Activated T-helper 1 cell treated with anti-CD3 and anti-CD28 coated beads, Interleukin-12 subunit alpha, Interleukin-12 subunit beta, Interleukin-2, Interleukin-4 antibody, amounts not matched to agents 30 ng/mL and 10 ng/mL and 1 ng/mL, durations not matched to agents 14 hours and 24 hours and 36 hours (primary cell): ENCODE measurements at regions not wholly inside any gene's neighbourhood (a gene's known extent, or its start where the extent isn't known, plus 50 kb on each side); places are given as distances from the start of the nearest gene placed in this dataset.
"Not testable (repeated sequence)": the region's sequence is repeated elsewhere in the genome, so short reads cannot be mapped to it uniquely, and the experiment has no call there.

Experiments used
- DNase-seq: peaks from one replicate; pipeline ENCODE4 v3.0.0; 2021; ENCODE audit warnings: low spot score
- H3K27ac Mint-ChIP-seq: one replicate; pipeline ENCODE4 v1.8.0; 2021; ENCODE audit warnings: mild to moderate bottlenecking, mixed read lengths
- H3K27me3 Mint-ChIP-seq: one replicate; pipeline ENCODE4 v1.8.0; 2022; ENCODE audit warnings: mild to moderate bottlenecking, moderate library complexity, mixed read lengths; ENCODE audit not compliant: insufficient read depth
- H3K36me3 Mint-ChIP-seq: one replicate; pipeline ENCODE4 v1.8.0; 2021; ENCODE audit warnings: low read depth, mixed read lengths
- H3K4me1 Mint-ChIP-seq: one replicate; pipeline ENCODE4 v1.8.0; 2021; ENCODE audit warnings: low read depth, mixed read lengths
- H3K4me3 Mint-ChIP-seq: one replicate; pipeline ENCODE4 v1.8.0; 2021; ENCODE audit warnings: mild to moderate bottlenecking, moderate library complexity, mixed read lengths
- H3K9me3 Mint-ChIP-seq: one replicate; pipeline ENCODE4 v1.8.0; 2021; ENCODE audit warnings: mixed read lengths
- intact Hi-C: fragments of 100-400 bp; cut with micrococcal nuclease; formaldehyde crosslinking; loops from one replicate; pipeline ENCODE4 v1.15.1; 2024

- H3K4me3 Mint-ChIP-seq, result no peak overlapping the region
- H3K36me3 Mint-ChIP-seq, result no peaks in the 10 kb centered on the region
- intact Hi-C loops, result no loop called here
- no peaks in the 10 kb centered on the region for H3K27me3 Mint-ChIP-seq
- H3K27ac Mint-ChIP-seq, result no peak overlapping the region
- H3K9me3 Mint-ChIP-seq, result no peaks in the 10 kb centered on the region
- H3K4me1 Mint-ChIP-seq, result no peaks in the 10 kb centered on the region
- DNase-seq, result no peak
These were observed 106.8 kb upstream of the LUZP2 start for GRCh38 chr11:24390016-24390415.

- intact Hi-C loops, result no loop called here
These were observed 106.1 kb upstream of the LUZP2 start for GRCh38 chr11:24390762-24391161.

GRCh38 chr11:24391167-24391566 is 105.7 kb upstream of the LUZP2 start:
- H3K4me1 Mint-ChIP-seq, result no peaks in the 10 kb centered on the region
- H3K27ac Mint-ChIP-seq, result no peak overlapping the region
- intact Hi-C loops, result no loop called here
- H3K27me3 Mint-ChIP-seq, result no peaks in the 10 kb centered on the region
- no peak overlapping the region for H3K4me3 Mint-ChIP-seq
- no peak for DNase-seq
- H3K9me3 Mint-ChIP-seq, result no peaks in the 10 kb centered on the region
- no peaks in the 10 kb centered on the region for H3K36me3 Mint-ChIP-seq

More at GRCh38 chr11:24390762-24391161, 106.1 kb upstream of the LUZP2 start:
- Mint-ChIP-seq H3K36me3 (no peaks in the 10 kb centered on the region), H3K27ac (no peak overlapping the region), H3K27me3 (no peaks in the 10 kb centered on the region), H3K4me1 (no peaks in the 10 kb centered on the region), H3K9me3 (no peaks in the 10 kb centered on the region), H3K4me3 (no peak overlapping the region)
- DNase-seq, result no peak

- Mint-ChIP-seq H3K4me3 (no peak overlapping the region), H3K36me3 (no peaks in the 10 kb centered on the region), H3K9me3 (peaks cover 6% of the 10 kb centered on the region), H3K4me1 (no peaks in the 10 kb centered on the region), H3K27ac (no peak overlapping the region), H3K27me3 (no peaks in the 10 kb centered on the region)
- DNase-seq, result no peak
- intact Hi-C loops, result no loop called here
These were observed 96.7 kb upstream of the LUZP2 start for GRCh38 chr11:24400059-24400665.

- intact Hi-C loops, result no loop called here
- H3K4me3 Mint-ChIP-seq, result no peak overlapping the region
- H3K27ac Mint-ChIP-seq, result no peak overlapping the region
These were observed 90.5 kb upstream of the LUZP2 start for GRCh38 chr11:24406389-24406788.

GRCh38 chr11:24406980-24407379 is 89.9 kb upstream of the LUZP2 start:
- Mint-ChIP-seq H3K36me3 (no peaks in the 10 kb centered on the region), H3K4me3 (no peak overlapping the region), H3K27me3 (no peaks in the 10 kb centered on the region), H3K9me3 (peaks cover 6% of the 10 kb centered on the region), H3K4me1 (no peaks in the 10 kb centered on the region), H3K27ac (no peak overlapping the region)
- intact Hi-C loops, result no loop called here
- DNase-seq, result no peak

More at GRCh38 chr11:24406389-24406788, 90.5 kb upstream of the LUZP2 start:
- DNase-seq, result no peak
- H3K27me3 Mint-ChIP-seq, result no peaks in the 10 kb centered on the region
- peaks cover 6% of the 10 kb centered on the region for H3K9me3 Mint-ChIP-seq
- H3K4me1 Mint-ChIP-seq, result no peaks in the 10 kb centered on the region
- no peaks in the 10 kb centered on the region for H3K36me3 Mint-ChIP-seq

- intact Hi-C loops, result no loop called here
- peaks cover 6% of the 10 kb centered on the region for H3K9me3 Mint-ChIP-seq
- H3K36me3 Mint-ChIP-seq, result no peaks in the 10 kb centered on the region
- no peak overlapping the region for H3K27ac Mint-ChIP-seq
- no peaks in the 10 kb centered on the region for H3K4me1 Mint-ChIP-seq
- no peaks in the 10 kb centered on the region for H3K27me3 Mint-ChIP-seq
- no peak overlapping the region for H3K4me3 Mint-ChIP-seq
- DNase-seq, result no peak
These were observed 89.1 kb upstream of the LUZP2 start for GRCh38 chr11:24407733-24408132.

- DNase-seq, result no peak
- Mint-ChIP-seq H3K4me1 (no peaks in the 10 kb centered on the region), H3K27ac (no peak overlapping the region), H3K36me3 (no peaks in the 10 kb centered on the region), H3K9me3 (peaks cover 6% of the 10 kb centered on the region), H3K4me3 (no peak overlapping the region), H3K27me3 (no peaks in the 10 kb centered on the region)
- intact Hi-C loops, result no loop called here
These were observed 88.7 kb upstream of the LUZP2 start for GRCh38 chr11:24408202-24408601.

- no peak overlapping the region for H3K4me3 Mint-ChIP-seq
- H3K36me3 Mint-ChIP-seq, result no peaks in the 10 kb centered on the region
- H3K9me3 Mint-ChIP-seq, result peaks cover 8% of the 10 kb centered on the region
- H3K27me3 Mint-ChIP-seq, result no peaks in the 10 kb centered on the region
- intact Hi-C loops, result no loop called here
- DNase-seq, result no peak
- no peaks in the 10 kb centered on the region for H3K4me1 Mint-ChIP-seq
- no peak overlapping the region for H3K27ac Mint-ChIP-seq
These were observed 85.1 kb upstream of the LUZP2 start for GRCh38 chr11:24411791-24412190.

GRCh38 chr11:24412722-24413121 is 84.1 kb upstream of the LUZP2 start:
- intact Hi-C loops, result no loop called here
- Mint-ChIP-seq H3K27ac (no peak overlapping the region), H3K36me3 (no peaks in the 10 kb centered on the region), H3K9me3 (peaks cover 8% of the 10 kb centered on the region), H3K4me3 (no peak overlapping the region), H3K4me1 (no peaks in the 10 kb centered on the region), H3K27me3 (no peaks in the 10 kb centered on the region)
- DNase-seq, result no peak

- no peaks in the 10 kb centered on the region for H3K27me3 Mint-ChIP-seq
- no peaks in the 10 kb centered on the region for H3K4me1 Mint-ChIP-seq
- H3K27ac Mint-ChIP-seq, result no peak overlapping the region
- DNase-seq, result no peak
- intact Hi-C loops, result no loop called here
- H3K36me3 Mint-ChIP-seq, result no peaks in the 10 kb centered on the region
- no peak overlapping the region for H3K4me3 Mint-ChIP-seq
- peaks cover 8% of the 10 kb centered on the region for H3K9me3 Mint-ChIP-seq
These were observed 83.5 kb upstream of the LUZP2 start for GRCh38 chr11:24413391-24413790.

GRCh38 chr11:24415955-24416636 is 80.8 kb upstream of the LUZP2 start:
- H3K27me3 Mint-ChIP-seq, intact Hi-C loops, H3K27ac Mint-ChIP-seq, H3K9me3 Mint-ChIP-seq, DNase-seq, H3K4me3 Mint-ChIP-seq, H3K36me3 Mint-ChIP-seq, H3K4me1 Mint-ChIP-seq: not testable (repeated sequence)

- intact Hi-C loops, result no loop called here
- H3K36me3 Mint-ChIP-seq, result no peaks in the 10 kb centered on the region
- no peak for DNase-seq
- no peak overlapping the region for H3K4me3 Mint-ChIP-seq
- no peaks in the 10 kb centered on the region for H3K4me1 Mint-ChIP-seq
- H3K27me3 Mint-ChIP-seq, result no peaks in the 10 kb centered on the region
- no peak overlapping the region for H3K27ac Mint-ChIP-seq
- no peaks in the 10 kb centered on the region for H3K9me3 Mint-ChIP-seq
These were observed 75.1 kb upstream of the LUZP2 start for GRCh38 chr11:24421766-24422165.

GRCh38 chr11:24422376-24422775 is 74.5 kb upstream of the LUZP2 start:
- no peaks in the 10 kb centered on the region for H3K4me1 Mint-ChIP-seq
- intact Hi-C loops, result no loop called here
- no peak overlapping the region for H3K4me3 Mint-ChIP-seq
- H3K27me3 Mint-ChIP-seq, result no peaks in the 10 kb centered on the region
- no peak overlapping the region for H3K27ac Mint-ChIP-seq
- no peaks in the 10 kb centered on the region for H3K36me3 Mint-ChIP-seq
- no peak for DNase-seq
- H3K9me3 Mint-ChIP-seq, result no peaks in the 10 kb centered on the region
